IMR-90 (cell line): ENCODE measurements at regions not wholly inside any gene's neighbourhood (a gene's known extent, or its start where the extent isn't known, plus 50 kb on each side); places are given as distances from the start of the nearest gene placed in this dataset.

Source experiments
- ATAC-seq: fragments of 200-7000 bp; cut with Tn5 transposase; 2 replicates; pipeline ENCODE4 v1.9.1; 2020; ENCODE audit warnings: low read depth, mild to moderate bottlenecking, moderate library complexity
- BruUV-seq: library from RNA; stranded (reverse); fragments of 400-500 nt; replicated peaks from 2 replicates; lab custom pipeline; 2021; lab: Mats Ljungman, UMichigan
- CTCF ChIA-PET: fragments of 300-600 bp; formaldehyde crosslinking; extraction: SDS; loops from one replicate; lab custom pipeline; 2021; ENCODE audit warnings: antibody characterized with exemption; lab: Yijun Ruan, JAX
- POLR2A ChIA-PET: fragments of 300-600 bp; sonication (Branson Sonifier 250); formaldehyde crosslinking; loops from one replicate; lab custom pipeline; 2022; ENCODE audit warnings: antibody characterized with exemption; ENCODE audit not compliant: unreplicated experiment; lab: Charles Lee
- DNase-seq: peaks from one replicate; pipeline ENCODE4 v3.0.0; 2013
- H2AFZ ChIP-seq: replicated peaks from 2 replicates; pipeline ENCODE3; 2013; ENCODE audit warnings: low read length, mild to moderate bottlenecking; ENCODE audit not compliant: poor library complexity
- H2AK5ac ChIP-seq: 2 replicates; pipeline ENCODE4 v1.6.1; 2013; ENCODE audit warnings: low read depth, low read length, inconsistent platforms
- H2AK9ac ChIP-seq: replicated peaks from 2 replicates; pipeline ENCODE3; 2013; ENCODE audit warnings: mild to moderate bottlenecking, low read depth, low read length, moderate library complexity; ENCODE audit not compliant: poor library complexity
- H2BK120ac ChIP-seq: 2 replicates; pipeline ENCODE4 v1.6.1; 2013; ENCODE audit warnings: low read depth, low read length, inconsistent platforms
- H2BK15ac ChIP-seq: 3 replicates; pipeline ENCODE4 v1.6.1; 2013; ENCODE audit warnings: low read depth, low read length, inconsistent platforms
- H2BK20ac ChIP-seq: 2 replicates; pipeline ENCODE4 v1.6.1; 2013; ENCODE audit warnings: low read depth, mild to moderate bottlenecking, inconsistent platforms, low read length, moderate library complexity
- H2BK5ac ChIP-seq: 2 replicates; pipeline ENCODE4 v1.6.1; 2013; ENCODE audit warnings: mild to moderate bottlenecking, low read depth, low read length, inconsistent platforms; ENCODE audit not compliant: poor library complexity, severe bottlenecking
- H3K14ac ChIP-seq: replicated peaks from 2 replicates; pipeline ENCODE4 v1.6.1; 2013; ENCODE audit warnings: low read depth, low read length, inconsistent platforms
- H3K18ac ChIP-seq: 2 replicates; pipeline ENCODE4 v1.6.1; 2013; ENCODE audit warnings: low read depth, low read length, control low read depth
- H3K23ac ChIP-seq: 2 replicates; pipeline ENCODE4 v1.6.1; 2013; ENCODE audit warnings: low read depth, low read length, inconsistent platforms
- H3K27ac ChIP-seq: 2 replicates; pipeline ENCODE4 v1.5.1; 2013; ENCODE audit warnings: mild to moderate bottlenecking, control low read depth, low read length; ENCODE audit not compliant: insufficient read depth
- H3K27me3 ChIP-seq: 2 replicates; pipeline ENCODE4 v1.6.1; 2013; ENCODE audit warnings: low read length; ENCODE audit not compliant: control insufficient read depth, insufficient read depth
- H3K36me3 ChIP-seq: 2 replicates; pipeline ENCODE4 v1.6.1; 2013; ENCODE audit warnings: low read length, mixed read lengths; ENCODE audit not compliant: control insufficient read depth, insufficient read depth
- H3K4ac ChIP-seq: 2 replicates; pipeline ENCODE4 v1.6.1; 2013; ENCODE audit warnings: low read depth, low read length, inconsistent platforms
- H3K4me1 ChIP-seq: 2 replicates; pipeline ENCODE4 v1.6.1; 2013; ENCODE audit warnings: low read length, mixed read lengths; ENCODE audit not compliant: control insufficient read depth, insufficient read depth
- H3K4me2 ChIP-seq: 2 replicates; pipeline ENCODE4 v1.6.1; 2013; ENCODE audit warnings: low read depth, mild to moderate bottlenecking, control low read depth, low read length, moderate library complexity
- H3K4me3 ChIP-seq: 2 replicates; pipeline ENCODE4 v1.5.1; 2013; ENCODE audit warnings: low read depth, mild to moderate bottlenecking, control low read depth, low read length, moderate library complexity; ENCODE audit not compliant: insufficient read depth
- H3K56ac ChIP-seq: 2 replicates; pipeline ENCODE4 v1.6.1; 2013; ENCODE audit warnings: low read length, inconsistent platforms; ENCODE audit not compliant: insufficient read depth; ENCODE audit errors: extremely low read depth
- H3K79me1 ChIP-seq, 2 experiments: 2 replicates each; pipeline ENCODE4 v1.6.1; 2013; ENCODE audit warnings: low read length in 2 of 2, inconsistent platforms in 1 of 2, low read depth in 1 of 2
- H3K9ac ChIP-seq: 2 replicates; pipeline ENCODE4 v1.6.1; 2013; ENCODE audit warnings: low read depth, low read length, control low read depth
- H3K9me1 ChIP-seq: 2 replicates; pipeline ENCODE4 v1.6.1; 2013; ENCODE audit warnings: low read length, inconsistent platforms; ENCODE audit not compliant: insufficient read depth
- H3K9me3 ChIP-seq: 2 replicates; pipeline ENCODE4 v1.6.1; 2013; ENCODE audit warnings: low read length; ENCODE audit not compliant: control insufficient read depth, insufficient read depth
- H4K20me1 ChIP-seq: 2 replicates; pipeline ENCODE4 v1.6.1; 2013; ENCODE audit warnings: low read length, inconsistent platforms; ENCODE audit not compliant: insufficient read depth
- H4K5ac ChIP-seq: 2 replicates; pipeline ENCODE4 v1.6.1; 2013; ENCODE audit warnings: mild to moderate bottlenecking, low read depth, low read length, control low read depth
- H4K8ac ChIP-seq, 2 experiments: 2 replicates each; pipeline ENCODE4 v1.6.1; 2013; ENCODE audit warnings: low read depth in 2 of 2, low read length in 2 of 2, control low read depth in 1 of 2, inconsistent platforms in 1 of 2
- H4K91ac ChIP-seq: 2 replicates; pipeline ENCODE4 v1.6.1; 2013; ENCODE audit warnings: low read depth, low read length, inconsistent platforms; ENCODE audit not compliant: insufficient read depth
- BHLHE40 ChIP-seq: fragments of 150-350 bp; IDR thresholded peaks from 2 replicates; pipeline ENCODE4 v1.6.1; 2016; ENCODE audit warnings: mild to moderate bottlenecking, low read depth, low read length
- CHD1 ChIP-seq: IDR thresholded peaks from 2 replicates; pipeline ENCODE4 v1.6.1; 2012; ENCODE audit warnings: low read depth, low read length, improper control_type of control experiment
- CTCF ChIP-seq: conservative IDR thresholded peaks from 2 replicates; pipeline ENCODE4 v1.5.1; 2012; ENCODE audit warnings: mild to moderate bottlenecking, low read depth, low read length, improper control_type of control experiment
- ELK1 ChIP-seq: fragments of 150-350 bp; IDR thresholded peaks from 2 replicates; pipeline ENCODE4 v1.6.1; 2016; ENCODE audit warnings: low read depth, mild to moderate bottlenecking, low read length, moderate library complexity, borderline replicate concordance
- MAZ ChIP-seq: IDR thresholded peaks from 2 replicates; pipeline ENCODE4 v1.6.1; 2012; ENCODE audit warnings: low read depth, mild to moderate bottlenecking, low read length, improper control_type of control experiment, moderate library complexity, borderline replicate concordance
- MXI1 ChIP-seq: IDR thresholded peaks from 2 replicates; pipeline ENCODE4 v1.6.1; 2012; ENCODE audit warnings: low read depth, mild to moderate bottlenecking, low read length, moderate library complexity, borderline replicate concordance
- NFE2L2 ChIP-seq: fragments of 150-350 bp; IDR thresholded peaks from 2 replicates; pipeline ENCODE4 v1.6.1; 2016; ENCODE audit warnings: low read depth, mild to moderate bottlenecking, low read length
- RAD21 ChIP-seq: IDR thresholded peaks from 2 replicates; pipeline ENCODE4 v1.6.1; 2012; ENCODE audit warnings: low read length, improper control_type of control experiment
- RCOR1 ChIP-seq: IDR thresholded peaks from 2 replicates; pipeline ENCODE4 v1.6.1; 2012; ENCODE audit warnings: mild to moderate bottlenecking, low read length, improper control_type of control experiment; ENCODE audit not compliant: insufficient replicate concordance
- RFX5 ChIP-seq: IDR thresholded peaks from 2 replicates; pipeline ENCODE4 v1.8.0; 2012; ENCODE audit warnings: low read depth, mild to moderate bottlenecking, low read length, moderate library complexity
- WGBS, 2 experiments: methylation state at CpG; one replicate each; pipeline versions ENCODE4 v1.1.5 to v1.1.7; 2013; ENCODE audit warnings: missing lambda C conversion rate in 2 of 2; ENCODE audit not compliant: insufficient read length in 1 of 2; ENCODE audit errors: extremely low coverage in 2 of 2; 5-methylcytosine and 5-hydroxymethylcytosine counted together
- dilution Hi-C: fragments of 300-500 bp; cut with HindIII; formaldehyde crosslinking; loops from one replicate; pipeline ENCODE4 v1.14.3; 2018; ENCODE audit warnings: low sequenced_read_pairs; ENCODE audit not compliant: unreplicated experiment
- in situ Hi-C: fragments of 300-500 bp; cut with MboI; formaldehyde crosslinking; loops from 3 replicates; pipeline ENCODE4 v1.14.3; 2019; ENCODE audit warnings: low sequenced_read_pairs, inconsistent platforms, mixed read lengths
- intact Hi-C: fragments of 100-400 bp; cut with micrococcal nuclease; formaldehyde crosslinking; loops from 2 replicates; pipeline ENCODE4 v1.10.0; 2022

GRCh38 chrX:137424679-137425078 lies 141.2 kb upstream of the ZIC3 start:
- no peak overlapping the region for H3K56ac ChIP-seq
- DNase-seq: no peak
- H3K4me3 ChIP-seq: no peak overlapping the region
- in situ Hi-C loops (no loop called here), dilution Hi-C loops (no loop called here), intact Hi-C loops (no loop called here)
- no peak overlapping the region for H4K5ac ChIP-seq
- CTCF ChIA-PET: no interaction called here
- H3K36me3 ChIP-seq: no peaks in the 10 kb centered on the region
- no peak overlapping the region for H2AFZ ChIP-seq
- H3K4me2 ChIP-seq: no peak overlapping the region
- no peaks in the 10 kb centered on the region for H3K9me1 ChIP-seq
- no CpG with 5 or more reads among the region's 15 CpGs for WGBS, 2 experiments
- H4K91ac ChIP-seq: no peak overlapping the region
- no TSS peak for BruUV-seq
- no peaks in the 10 kb centered on the region for H3K4me1 ChIP-seq
- H2AK9ac ChIP-seq: no peak overlapping the region
- no peak for ATAC-seq
- H3K23ac ChIP-seq: no peak overlapping the region
- no peak overlapping the region for H3K14ac ChIP-seq
- no peak overlapping the region for H2BK5ac ChIP-seq
- TF ChIP-seq MAZ (no peak), MXI1 (no peak), BHLHE40 (no peak), RCOR1 (no peak), CHD1 (no peak), ELK1 (no peak), CTCF (no peak), RFX5 (no peak), NFE2L2 (no peak), RAD21 (no peak)
- H2BK120ac ChIP-seq: no peak overlapping the region
- H3K79me1 ChIP-seq: no peaks in the 10 kb centered on the region
- no peak overlapping the region for H3K9ac ChIP-seq
- H2BK15ac ChIP-seq: no peak overlapping the region
- H3K27ac ChIP-seq: no peak overlapping the region
- no peak overlapping the region for H3K4ac ChIP-seq
- H3K9me3 ChIP-seq: peaks cover 8% of the 10 kb centered on the region; the same call in 1 of the 2 replicates
- H3K18ac ChIP-seq: no peak overlapping the region
- no peaks in the 10 kb centered on the region for H4K20me1 ChIP-seq
- H2AK5ac ChIP-seq: no peak overlapping the region
- no peak overlapping the region for H4K8ac ChIP-seq
- POLR2A ChIA-PET: no interaction called here
- H3K27me3 ChIP-seq: peaks cover 17% of the 10 kb centered on the region
- no peak overlapping the region for H2BK20ac ChIP-seq
